GM19035 (cell line): ENCODE measurements at regions not wholly inside any gene's neighbourhood (a gene's known extent, or its start where the extent isn't known, plus 50 kb on each side); places are given as distances from the start of the nearest gene placed in this dataset.
"Not testable (repeated sequence)": the region's sequence is repeated elsewhere in the genome, so short reads cannot be mapped to it uniquely, and the experiment has no call there.

Source experiments
- ATAC-seq: cut with Tn5 transposase; IDR thresholded peaks from one replicate; pipeline ENCODE4 v1.9.1; 2021; ENCODE audit not compliant: unreplicated experiment

DNA sequence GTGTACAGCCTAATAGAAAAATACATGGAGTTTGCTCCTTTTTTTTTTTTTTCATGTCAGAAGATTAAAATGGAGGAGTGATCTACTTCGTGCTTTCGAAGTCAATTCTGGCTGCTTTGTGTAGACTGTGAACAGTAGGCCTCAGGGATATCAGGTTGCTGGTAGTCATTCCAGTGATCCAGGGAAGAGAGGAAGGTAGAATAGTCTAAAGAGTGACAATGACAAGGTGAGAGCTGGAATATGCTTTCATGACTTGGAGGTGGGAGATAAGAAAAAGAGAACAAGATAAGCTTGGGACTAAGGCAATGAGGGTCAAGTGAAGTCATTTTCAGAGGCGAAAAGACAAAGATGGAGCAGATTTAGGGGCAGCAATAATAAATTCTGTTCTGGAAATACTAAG lies 111.3 kb upstream of the MIR17HG start:
- ATAC-seq = no peak

DNA sequence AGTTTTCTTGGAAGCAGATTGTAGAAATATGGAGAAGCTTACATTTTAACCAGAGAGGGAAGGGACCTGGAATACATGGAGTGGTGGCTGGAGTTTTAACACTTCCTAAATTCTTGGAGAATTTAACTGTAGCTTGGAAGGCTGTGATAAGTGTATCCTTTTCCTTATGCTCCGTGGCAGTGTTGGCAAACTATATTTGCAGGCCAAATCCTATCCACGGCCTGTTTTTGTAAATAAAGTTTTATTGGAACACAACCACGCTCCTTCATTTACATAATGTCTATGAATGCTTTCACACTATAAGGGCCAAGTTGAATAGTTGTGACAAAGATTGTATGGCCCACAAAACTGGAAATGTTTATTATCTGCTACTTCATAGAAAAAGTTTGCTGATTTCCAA lies 110.6 kb upstream of the MIR17HG start:
- ATAC-seq = no peak

GRCh38 chr13:91238036-91238435 lies 109.5 kb upstream of the MIR17HG start:
- no peak for ATAC-seq

DNA sequence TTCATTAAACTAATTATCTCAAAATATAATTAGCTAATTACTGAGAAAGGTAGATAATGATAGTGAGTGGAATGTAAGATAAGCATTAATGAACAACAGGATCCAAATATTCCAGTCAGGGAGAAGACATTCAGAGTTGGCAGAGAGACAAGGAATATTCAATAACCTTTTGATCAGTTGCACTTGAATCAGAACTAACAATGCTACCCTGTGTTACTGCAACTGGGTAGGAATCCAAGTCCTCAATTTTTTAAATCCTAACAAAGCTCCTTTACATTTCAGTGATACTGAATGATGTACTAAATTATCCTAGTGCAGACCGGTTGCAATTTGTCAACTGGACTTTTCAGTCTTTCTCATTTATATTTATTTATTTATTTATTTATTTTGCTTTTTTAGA lies 107.1 kb upstream of the MIR17HG start:
- no peak for ATAC-seq

DNA sequence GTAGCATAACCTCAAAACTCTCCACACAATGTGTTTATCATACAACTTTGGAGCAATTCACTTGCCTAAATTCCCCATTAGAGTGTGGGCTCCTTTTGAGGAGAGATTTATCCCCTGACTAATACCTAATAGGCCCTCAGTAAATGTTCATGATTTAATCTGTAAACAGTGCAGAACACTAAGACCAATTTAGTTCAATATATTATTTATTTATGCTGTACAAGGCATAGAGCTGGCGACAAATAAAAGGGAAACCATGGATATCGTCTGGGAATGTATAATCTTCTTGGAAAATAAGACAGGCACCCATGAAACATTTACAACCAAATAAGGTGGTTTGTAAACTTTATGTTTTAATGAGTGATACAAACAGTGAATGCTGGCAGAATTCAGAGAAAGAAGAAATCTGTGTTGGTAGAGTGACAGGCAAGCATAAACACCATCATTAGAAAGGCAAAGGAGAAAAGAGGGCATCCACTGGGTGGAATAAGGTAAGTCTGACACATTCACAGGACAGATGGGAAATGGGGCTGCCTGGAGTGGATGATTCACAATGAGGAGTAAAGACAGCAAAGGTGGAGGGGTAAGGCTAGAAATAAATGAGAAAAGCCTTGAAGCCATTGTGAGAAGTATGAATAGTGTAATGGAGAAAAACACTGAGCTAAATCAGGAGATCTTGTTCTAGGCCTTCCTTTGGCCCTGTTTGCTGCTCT lies 106.1 kb upstream of the MIR17HG start:
- ATAC-seq = no peak

- no peak for ATAC-seq
Measured at GRCh38 chr13:91242652-91243051, 104.8 kb upstream of the MIR17HG start.

DNA sequence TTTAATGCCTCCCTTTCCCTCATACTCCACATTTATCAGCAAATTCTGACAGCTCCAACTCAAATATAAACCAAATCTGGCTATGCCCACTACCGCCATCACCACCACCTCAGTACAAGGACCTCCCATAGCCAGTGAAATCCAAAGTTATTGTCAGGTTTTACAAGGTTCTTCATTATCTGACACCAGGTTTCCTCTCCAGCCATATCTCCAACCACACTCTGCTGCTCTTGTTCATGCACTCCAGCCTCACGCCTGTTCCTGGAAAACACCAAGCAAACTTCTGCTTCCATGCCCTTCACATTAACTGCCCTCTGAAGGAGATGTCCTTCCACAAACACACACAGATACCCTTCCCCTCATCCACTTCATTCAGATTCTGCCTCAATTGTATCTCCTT lies 102.2 kb upstream of the MIR17HG start:
- no peak for ATAC-seq

DNA sequence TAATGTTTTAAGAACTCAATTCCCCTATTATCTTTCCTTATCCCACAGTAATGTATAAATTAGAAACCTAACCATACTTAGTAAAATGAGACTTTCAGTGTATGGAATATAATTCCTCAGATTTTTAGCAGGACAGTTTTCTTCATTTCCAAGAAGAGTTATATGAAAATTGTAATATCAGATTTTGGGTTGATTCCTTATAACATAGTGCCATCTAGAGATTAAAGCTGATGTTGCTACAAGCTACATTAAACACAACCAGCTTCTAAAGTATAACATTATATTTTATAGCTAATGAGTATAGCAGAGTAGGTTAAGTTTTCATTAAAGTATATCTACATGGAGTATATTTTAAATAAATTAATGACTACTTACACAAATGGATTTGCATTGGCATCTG lies 99.7 kb upstream of the MIR17HG start:
- no peak for ATAC-seq

GRCh38 chr13:91248249-91248648 lies 99.2 kb upstream of the MIR17HG start:
- ATAC-seq = no peak

- no peak for ATAC-seq
Measured at GRCh38 chr13:91249370-91249769, 98.1 kb upstream of the MIR17HG start.

- no peak for ATAC-seq
Measured at GRCh38 chr13:91249861-91250260, 97.6 kb upstream of the MIR17HG start.

GRCh38 chr13:91251573-91251972 lies 95.9 kb upstream of the MIR17HG start:
- not testable (repeated sequence) for ATAC-seq

DNA sequence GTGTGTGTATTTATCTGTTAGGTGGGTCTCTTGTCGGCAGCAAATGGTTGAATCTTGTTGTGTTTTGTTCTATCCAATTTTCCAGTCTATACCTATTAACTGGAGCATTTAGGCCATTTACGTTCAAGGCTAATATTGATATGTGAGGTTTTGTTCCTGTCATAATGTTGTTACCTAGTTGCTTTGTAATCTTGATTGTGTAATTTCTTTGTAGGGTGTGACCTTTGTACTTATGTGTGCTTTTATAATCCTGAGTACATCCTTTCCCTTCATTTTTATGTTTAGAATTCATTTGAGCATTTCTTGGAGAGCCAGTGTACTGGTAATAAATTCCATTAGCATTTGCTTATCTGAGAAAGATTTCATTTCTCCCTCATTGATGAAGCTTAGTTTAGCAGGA lies 83.0 kb upstream of the MIR17HG start:
- ATAC-seq = no peak

- no peak for ATAC-seq
Measured at GRCh38 chr13:91269237-91269636, 78.2 kb upstream of the MIR17HG start.

DNA sequence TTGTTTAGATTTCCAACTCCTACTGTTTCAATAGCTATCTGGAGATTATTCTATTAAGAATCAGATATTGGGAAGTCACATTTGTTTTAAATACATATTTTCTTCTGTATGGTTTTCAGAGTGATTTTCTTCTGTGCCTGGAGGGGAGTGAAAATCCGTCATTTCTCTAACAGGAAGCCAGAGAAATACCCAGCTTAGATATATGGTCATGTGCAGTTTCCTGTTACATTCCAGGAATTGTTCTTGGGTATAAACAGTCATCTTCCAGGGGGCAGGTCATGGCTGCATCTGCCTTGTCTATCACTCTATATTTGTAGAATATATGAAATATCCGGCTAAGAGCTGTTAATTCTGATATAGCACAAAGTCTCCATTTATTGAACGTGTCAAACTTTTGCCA lies 77.5 kb upstream of the MIR17HG start:
- ATAC-seq = no peak

DNA sequence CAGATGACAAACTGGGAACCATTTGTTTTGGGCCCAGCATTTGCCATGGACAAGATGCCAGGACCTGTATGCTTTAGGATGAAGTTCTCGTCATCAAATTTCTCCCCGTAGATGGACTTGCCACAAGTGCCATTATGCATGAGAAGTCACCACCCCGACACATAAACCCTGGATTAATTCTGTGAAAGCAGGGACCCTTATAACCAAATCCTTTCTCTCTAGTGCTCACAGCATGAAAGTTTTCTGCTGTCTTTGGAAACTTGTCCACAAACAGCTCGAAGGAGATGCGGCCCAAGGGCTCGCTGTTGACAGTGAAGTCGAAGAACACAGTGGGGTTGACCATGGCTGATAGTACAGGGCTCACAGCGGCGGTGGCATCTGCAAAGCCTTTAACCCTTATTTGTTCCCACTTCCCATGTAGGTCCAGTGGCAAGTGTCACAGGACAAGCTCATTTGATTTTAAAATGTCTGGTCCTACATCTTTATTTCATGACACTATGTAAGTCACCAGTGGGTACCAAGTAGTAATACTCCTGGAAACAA lies 75.2 kb upstream of the MIR17HG start:
- ATAC-seq = no peak

DNA sequence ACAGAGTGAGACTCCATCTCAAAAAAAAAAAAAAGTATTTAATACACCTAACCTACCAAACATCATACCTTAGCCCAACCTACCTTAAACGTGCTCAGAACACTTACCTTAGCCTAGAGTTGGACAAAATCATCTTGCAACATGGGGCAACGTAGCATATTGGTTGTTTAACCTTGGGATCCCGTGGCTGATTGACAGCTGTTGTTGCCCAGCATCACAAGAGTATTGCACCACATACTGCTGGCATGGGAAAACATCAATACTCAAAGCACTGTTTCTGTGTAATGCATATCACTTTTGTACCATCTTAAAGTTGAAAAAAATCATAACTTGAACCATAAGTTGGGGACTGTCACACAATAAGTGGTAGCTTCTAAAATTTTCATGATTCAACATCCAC lies 73.8 kb upstream of the MIR17HG start:
- no peak for ATAC-seq

GRCh38 chr13:91277013-91277676 lies 70.3 kb upstream of the MIR17HG start:
- no peak for ATAC-seq

GRCh38 chr13:91278291-91278690 lies 69.2 kb upstream of the MIR17HG start:
- no peak for ATAC-seq

DNA sequence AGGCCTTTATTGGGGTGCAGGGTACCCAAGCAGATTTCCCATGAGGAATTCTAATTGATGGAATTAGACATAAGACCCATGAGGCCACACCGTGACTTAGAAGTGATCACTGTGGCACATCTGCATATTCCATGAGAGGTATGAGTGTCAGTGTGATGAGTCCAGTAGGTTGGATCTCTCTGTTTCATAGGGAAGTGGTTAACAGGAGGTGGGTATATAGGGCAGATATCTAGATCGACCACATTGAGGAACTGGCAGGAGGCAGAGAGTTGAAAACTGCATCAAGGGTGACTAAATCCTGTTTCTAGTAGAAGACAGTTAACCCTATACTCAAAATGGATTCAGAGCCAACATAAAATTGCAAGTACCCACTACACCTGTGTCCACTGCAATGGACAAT lies 68.6 kb upstream of the MIR17HG start:
- no peak for ATAC-seq

GRCh38 chr13:91280801-91281200 lies 66.7 kb upstream of the MIR17HG start:
- ATAC-seq = no peak

GRCh38 chr13:91284335-91284734 lies 63.2 kb upstream of the MIR17HG start:
- no peak for ATAC-seq

DNA sequence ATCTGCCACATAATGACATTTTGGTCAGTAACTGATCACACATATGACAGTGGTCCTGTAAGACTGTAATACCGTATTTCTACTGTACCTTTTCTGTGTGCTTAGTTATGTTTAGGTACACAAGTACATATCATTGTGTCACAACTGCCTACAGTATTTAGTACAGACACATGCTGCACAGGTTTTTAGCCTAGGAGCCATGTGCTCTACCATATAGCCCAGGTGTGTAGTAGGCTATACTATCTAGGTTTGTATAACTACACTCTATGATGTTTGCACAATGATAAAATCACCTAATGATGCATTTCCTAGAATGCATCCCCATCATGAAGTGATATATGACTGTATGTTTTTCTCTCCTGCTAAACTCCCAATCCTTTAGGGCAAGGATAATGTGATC lies 61.2 kb upstream of the MIR17HG start:
- no peak for ATAC-seq
